Ramos (cell line): ENCODE measurements at regions not wholly inside any gene's neighbourhood (a gene's known extent, or its start where the extent isn't known, plus 50 kb on each side); places are given as distances from the start of the nearest gene placed in this dataset.

Experiments
- in situ Hi-C: fragments of 300-500 bp; cut with MboI; formaldehyde crosslinking; loops from one replicate; pipeline ENCODE4 v1.14.3; 2022; ENCODE audit warnings: low sequenced_read_pairs; ENCODE audit not compliant: unreplicated experiment

DNA sequence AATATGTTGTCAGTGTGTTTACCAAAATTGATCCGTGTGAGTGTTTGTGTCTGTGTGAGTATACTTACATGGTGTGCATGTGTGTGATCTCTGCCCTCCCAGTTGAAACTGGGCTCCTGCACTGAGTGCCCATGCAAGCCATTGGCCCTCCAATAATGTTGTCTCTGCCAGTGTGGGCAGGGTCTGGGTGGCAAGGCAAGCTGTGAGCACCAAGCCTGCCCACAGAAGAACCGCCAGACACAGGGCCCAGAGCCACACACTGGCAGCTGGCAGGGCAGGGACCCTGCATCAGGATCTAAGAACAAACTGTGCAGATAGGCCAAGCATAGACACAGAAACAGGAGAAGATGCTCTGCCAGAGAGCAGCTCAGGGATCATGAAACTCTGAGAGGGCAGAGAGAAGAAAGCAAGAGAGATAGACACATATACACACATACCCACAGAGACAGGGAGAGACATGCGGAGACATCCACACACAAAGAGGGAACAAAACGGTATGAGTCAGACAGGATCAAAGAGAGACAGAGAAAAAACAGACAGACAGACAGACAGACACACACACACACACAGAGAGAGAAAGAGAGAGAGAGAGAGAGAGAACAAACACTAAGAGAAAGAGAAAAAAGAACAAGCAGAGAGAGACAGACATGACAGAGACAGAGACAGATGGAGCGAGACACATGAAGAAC lies 555.0 kb downstream of the MID1IP1 start:
- in situ Hi-C loops, result no loop called here

- in situ Hi-C loops, result no loop called here
Measured at GRCh38 chrX:39360101-39360500, 558.8 kb downstream of the MID1IP1 start.

DNA sequence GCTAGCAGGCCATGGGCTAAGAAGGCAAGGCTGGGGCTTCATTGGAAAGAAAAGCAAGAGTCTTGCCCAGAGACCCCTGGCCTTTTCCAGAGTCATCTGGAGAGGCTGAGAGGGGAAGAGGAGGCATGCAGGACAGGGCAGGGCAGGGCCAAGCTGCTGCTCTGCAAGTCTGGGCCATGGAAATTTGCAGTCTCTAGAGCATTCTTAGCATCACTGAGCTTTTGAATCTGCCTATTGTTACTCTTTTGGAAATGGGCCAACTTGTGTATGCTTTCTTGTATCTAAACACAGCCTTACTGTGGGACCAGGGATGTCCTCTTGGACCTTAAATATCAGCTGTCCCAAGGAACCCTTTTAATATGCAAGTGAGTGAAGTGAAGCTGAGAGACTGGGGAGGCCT lies 560.5 kb downstream of the MID1IP1 start:
- in situ Hi-C loops, result no loop called here

GRCh38 chrX:39367416-39367815 lies 566.2 kb downstream of the MID1IP1 start:
- in situ Hi-C loops, result no loop called here

- in situ Hi-C loops, result no loop called here
Measured at GRCh38 chrX:39372115-39372514, 570.9 kb downstream of the MID1IP1 start.

GRCh38 chrX:39377157-39377556 lies 575.9 kb downstream of the MID1IP1 start:
- in situ Hi-C loops, result no loop called here

GRCh38 chrX:39377773-39378172 lies 576.5 kb downstream of the MID1IP1 start:
- in situ Hi-C loops, result no loop called here

DNA sequence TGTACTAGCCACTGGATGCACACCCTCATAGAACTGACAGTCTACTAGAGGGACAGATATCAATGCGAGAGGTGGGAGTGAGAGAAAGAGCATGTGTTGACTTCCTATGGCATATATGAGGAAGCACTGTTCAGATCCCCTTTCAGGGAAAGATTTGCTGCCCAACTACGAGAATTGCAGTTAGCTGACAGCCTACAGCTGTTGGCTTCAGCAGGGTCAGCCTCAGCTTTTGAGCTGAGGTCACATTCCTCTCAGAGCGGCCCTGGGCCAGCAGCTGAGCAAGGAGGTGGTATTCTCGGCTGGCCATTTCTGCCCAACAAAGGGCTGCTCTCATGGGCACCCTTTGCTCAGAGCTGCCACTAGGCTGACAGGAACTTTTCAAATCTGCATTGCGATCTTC lies 580.2 kb downstream of the MID1IP1 start:
- in situ Hi-C loops, result no loop called here

GRCh38 chrX:39384996-39385395 lies 583.7 kb downstream of the MID1IP1 start:
- in situ Hi-C loops, result no loop called here

DNA sequence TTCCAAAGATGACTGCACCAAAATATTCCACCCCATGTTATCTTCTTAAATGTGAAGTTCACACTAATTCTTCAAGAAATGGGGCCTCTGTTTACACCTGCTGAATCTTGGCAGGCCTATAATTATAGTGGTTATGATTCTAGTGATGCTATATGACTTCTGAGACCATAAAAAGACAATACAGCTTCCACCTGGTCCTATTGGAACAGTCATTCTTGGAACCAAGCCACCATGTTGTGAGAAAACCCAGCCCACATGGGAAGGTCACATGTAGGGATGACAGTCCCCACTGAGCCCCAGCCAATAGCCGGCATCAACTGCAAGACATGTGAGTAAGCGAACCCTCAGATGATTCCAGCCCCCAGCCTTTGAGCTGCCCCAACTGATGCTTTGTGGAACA lies 587.5 kb downstream of the MID1IP1 start:
- in situ Hi-C loops, result no loop called here

DNA sequence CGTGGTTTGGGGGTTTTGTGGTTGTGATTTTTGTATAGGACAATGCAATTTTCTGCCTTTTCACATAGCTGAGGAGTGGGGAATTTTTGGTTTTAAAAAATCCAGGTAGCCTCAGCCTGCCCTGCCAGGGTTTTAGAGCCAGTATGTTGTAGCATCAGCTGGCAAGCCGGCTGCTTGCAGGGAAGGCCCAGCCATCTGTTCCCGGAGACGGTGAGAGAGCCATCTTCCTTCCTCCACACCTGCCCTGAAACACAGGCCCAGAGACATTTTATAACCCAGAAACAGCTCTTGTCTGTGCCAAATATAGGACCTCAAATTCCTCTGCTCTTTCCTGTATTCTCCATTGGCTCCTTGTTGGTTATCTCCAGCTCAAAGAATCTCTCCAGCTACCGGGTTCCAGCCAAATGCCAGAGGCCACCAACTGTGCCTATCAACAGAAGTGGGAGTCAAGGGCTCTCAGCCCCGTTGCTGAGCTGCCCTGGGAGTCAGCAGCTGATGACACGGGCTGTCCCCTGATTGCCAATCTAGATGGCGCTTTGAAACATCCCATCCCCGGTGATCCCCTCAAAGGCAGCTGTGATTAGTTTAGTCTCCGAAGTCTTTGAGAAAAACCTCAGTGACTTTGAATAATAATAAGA lies 595.2 kb downstream of the MID1IP1 start:
- in situ Hi-C loops, result no loop called here

GRCh38 chrX:39397561-39398199 lies 596.4 kb downstream of the MID1IP1 start:
- in situ Hi-C loops, result no loop called here

DNA sequence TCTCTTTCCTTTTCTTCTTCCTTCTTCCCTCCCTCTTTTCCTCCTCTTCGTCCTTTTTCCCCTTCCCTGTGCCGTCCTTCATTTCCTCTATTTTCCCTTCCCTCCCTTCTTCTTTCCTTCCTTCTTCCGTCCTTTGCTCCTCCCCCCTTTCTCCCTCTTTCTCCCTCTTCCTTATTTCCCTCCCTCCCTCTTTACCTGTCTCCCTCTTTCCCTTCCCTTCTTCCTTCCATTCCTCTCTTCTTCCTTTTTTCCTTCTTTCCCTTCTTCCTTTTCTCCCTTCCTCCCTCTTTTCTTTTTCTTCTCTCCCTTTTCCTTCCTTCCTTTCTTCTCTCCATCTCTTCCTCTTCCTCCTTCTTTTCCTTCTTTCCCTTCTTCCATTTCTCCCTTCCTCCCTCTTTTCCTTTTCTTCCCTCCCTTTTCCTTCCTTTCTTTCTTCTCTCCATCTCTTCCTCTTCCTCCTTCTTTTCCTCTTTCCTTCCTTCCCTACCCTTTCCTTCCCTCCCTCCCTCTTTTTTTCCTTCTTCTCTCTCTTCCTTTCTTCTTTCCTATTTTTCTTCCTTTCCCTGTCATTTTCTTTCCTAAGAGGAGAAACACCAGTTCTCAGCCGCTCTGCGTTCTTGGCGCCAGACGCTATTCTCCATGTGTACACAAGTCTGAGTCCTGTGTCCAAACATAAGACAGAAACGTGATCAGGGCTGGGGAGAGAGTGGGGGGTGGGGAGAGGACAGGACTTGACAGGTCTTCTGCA lies 597.1 kb downstream of the MID1IP1 start:
- in situ Hi-C loops, result no loop called here

- in situ Hi-C loops, result no loop called here
Measured at GRCh38 chrX:39398963-39399261, 597.7 kb downstream of the MID1IP1 start.

DNA sequence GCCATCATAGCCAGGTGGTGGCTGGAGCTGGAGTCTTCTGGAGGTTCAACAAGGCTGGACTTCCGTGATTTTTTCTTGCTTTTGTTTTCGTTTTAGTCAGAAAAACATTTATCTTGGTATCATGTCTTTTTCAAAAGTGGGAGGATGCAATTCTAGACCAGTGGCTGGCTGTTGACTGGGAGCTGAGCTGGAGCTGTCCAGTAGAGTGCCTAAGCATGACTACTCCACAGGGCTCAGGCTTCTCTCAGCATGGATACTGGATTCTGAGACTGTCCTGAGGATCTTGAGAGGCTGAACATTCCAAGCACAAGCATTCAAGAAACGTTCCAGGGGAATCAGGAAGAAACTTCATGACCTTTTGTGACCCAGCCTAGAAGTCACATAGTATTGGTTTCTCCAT lies 598.1 kb downstream of the MID1IP1 start:
- in situ Hi-C loops, result no loop called here

DNA sequence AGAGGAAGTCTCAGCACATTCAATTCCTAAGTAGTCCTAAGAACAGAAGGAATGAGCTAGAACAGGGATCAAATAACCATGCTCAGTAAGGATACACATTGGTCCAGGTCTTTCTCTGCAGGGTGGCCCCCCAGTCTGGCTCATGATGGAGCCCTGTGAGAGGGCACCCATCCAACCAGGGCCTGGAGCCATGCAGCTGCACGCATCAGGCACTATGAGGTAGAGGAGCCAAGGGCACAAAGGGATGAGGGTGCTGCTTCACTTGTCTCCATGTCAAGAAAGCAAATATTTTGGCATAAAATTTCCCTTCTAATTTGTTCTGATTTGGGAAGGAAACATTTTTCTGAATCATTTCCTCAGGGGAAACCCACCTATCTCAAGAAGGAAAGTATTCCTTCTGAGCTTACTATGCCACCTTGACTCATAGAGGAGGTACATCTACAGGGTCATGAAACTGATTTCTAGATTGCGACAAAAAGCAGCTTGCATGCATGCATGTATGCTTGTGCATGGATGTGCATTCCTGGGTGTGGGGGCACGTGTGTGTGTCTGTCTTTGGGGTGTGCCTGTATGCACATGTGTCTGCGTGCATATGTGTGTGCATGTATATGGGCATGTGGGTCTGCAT lies 600.3 kb downstream of the MID1IP1 start:
- in situ Hi-C loops, result no loop called here

DNA sequence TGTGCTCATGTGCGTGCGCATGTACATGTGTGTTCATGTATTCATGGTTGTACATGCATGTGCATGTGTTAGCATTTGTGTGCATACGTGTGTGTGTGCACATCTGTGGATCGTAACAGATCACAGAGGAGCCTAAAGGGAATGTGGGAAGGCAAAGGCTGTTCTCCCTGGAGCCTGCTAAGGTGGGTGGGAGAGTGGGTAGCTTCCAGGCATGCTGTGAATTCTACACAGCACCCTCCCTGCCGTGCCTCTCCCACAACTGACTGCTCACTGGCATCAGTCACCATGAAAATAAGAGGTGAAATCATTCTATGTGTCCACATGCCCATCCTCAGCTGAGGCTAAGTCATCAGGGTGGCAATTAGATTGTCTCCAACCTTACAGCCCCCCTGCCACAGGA lies 600.9 kb downstream of the MID1IP1 start:
- in situ Hi-C loops, result no loop called here

GRCh38 chrX:39406799-39407198 lies 605.5 kb downstream of the MID1IP1 start:
- in situ Hi-C loops, result no loop called here

GRCh38 chrX:39409246-39409917 lies 608.1 kb downstream of the MID1IP1 start:
- in situ Hi-C loops, result no loop called here

GRCh38 chrX:39414290-39414854 lies 613.1 kb downstream of the MID1IP1 start:
- in situ Hi-C loops, result no loop called here
